B cell (primary cell): ENCODE measurements at regions not wholly inside any gene's neighbourhood (a gene's known extent, or its start where the extent isn't known, plus 50 kb on each side); places are given as distances from the start of the nearest gene placed in this dataset.

Experiments
- ATAC-seq: fragments of 200-7000 bp; cut with Tn5 transposase; one replicate; pipeline ENCODE4 v1.10.0; 2021; ENCODE audit warnings: low read depth, mild to moderate bottlenecking, moderate number of reproducible peaks, moderate library complexity
- CTCF ChIA-PET: fragments of 350-600 bp; sonication (Branson Sonifier 250); formaldehyde crosslinking; loops from one replicate; lab custom pipeline; 2021; ENCODE audit warnings: antibody characterized with exemption, inconsistent platforms; lab: Charles Lee
- POLR2A ChIA-PET: fragments of 350-600 bp; sonication (Branson Sonifier 250); formaldehyde crosslinking; loops from one replicate; lab custom pipeline; 2021; ENCODE audit warnings: antibody characterized with exemption; lab: Charles Lee
- DNase-seq: peaks from one replicate; pipeline ENCODE4 v3.0.0; 2013
- H2AFZ ChIP-seq: 2 replicates; pipeline ENCODE4 v1.6.1; 2012; ENCODE audit warnings: mild to moderate bottlenecking, low read depth, low read length; ENCODE audit not compliant: insufficient read depth, poor library complexity, severe bottlenecking
- H3K27ac ChIP-seq, 2 donors: 1 replicate in 1 of 2; 2 replicates in 1 of 2; pipeline ENCODE4 v1.5.1; 2012 to 2013; ENCODE audit warnings: low read length in 2 of 2, mild to moderate bottlenecking in 2 of 2, moderate library complexity in 1 of 2
- H3K27me3 ChIP-seq, 4 experiments: fragments of 200-600 bp in 1 of 4; sonication (generic) in 1 of 4; replicated peaks in 1 of 4; 1 replicate in 2 of 4; 2 replicates in 2 of 4; pipeline versions ENCODE4 v1.6.1 to v1.7.0; 2013 to 2016; ENCODE audit warnings: low read length in 3 of 4, mild to moderate bottlenecking in 2 of 4, mixed read lengths in 1 of 4, moderate library complexity in 1 of 4; ENCODE audit not compliant: insufficient read depth in 4 of 4, control insufficient read depth in 3 of 4; ENCODE audit errors: control extremely low read depth in 1 of 4
- H3K36me3 ChIP-seq, 2 experiments: replicated peaks in 1 of 2; 1 replicate in 1 of 2; 2 replicates in 1 of 2; pipeline versions ENCODE4 v1.6.1 to v1.7.1; 2013; ENCODE audit warnings: low read length in 1 of 2; ENCODE audit not compliant: insufficient read depth in 2 of 2, control insufficient read depth in 1 of 2; ENCODE audit errors: control extremely low read depth in 1 of 2, extremely low read depth in 1 of 2
- H3K4me1 ChIP-seq, 2 donors: fragments of 200-600 bp in 1 of 2; sonication (generic) in 1 of 2; 1 replicate in 1 of 2; 2 replicates in 1 of 2; pipeline versions ENCODE4 v1.5.1 to v1.6.1; 2013 to 2017; ENCODE audit warnings: low read length in 2 of 2; ENCODE audit not compliant: control insufficient read depth in 2 of 2, insufficient read depth in 2 of 2
- H3K4me2 ChIP-seq: replicated peaks from 2 replicates; pipeline ENCODE3; 2012; ENCODE audit warnings: mild to moderate bottlenecking, low read depth, low read length; ENCODE audit not compliant: poor library complexity, severe bottlenecking
- H3K4me3 ChIP-seq, 5 experiments: fragments of 200-600 bp in 1 of 5; sonication (generic) in 1 of 5; 1 replicate in 3 of 5; 2 replicates in 2 of 5; pipeline versions ENCODE4 v1.5.1 to v1.7.0; 2011 to 2016; ENCODE audit warnings: low read length in 4 of 5, mild to moderate bottlenecking in 4 of 5, low read depth in 2 of 5, control low read depth in 1 of 5, moderate library complexity in 1 of 5; ENCODE audit not compliant: insufficient read depth in 1 of 5; ENCODE audit errors: control extremely low read depth in 1 of 5, extremely low read depth in 1 of 5
- H3K79me2 ChIP-seq: fragments of 200-600 bp; sonication (generic); one replicate; pipeline ENCODE4 v1.6.0; 2016; ENCODE audit warnings: low read length; ENCODE audit not compliant: control insufficient read depth, insufficient read depth
- H3K9ac ChIP-seq: fragments of 200-600 bp; sonication (generic); 2 replicates; pipeline ENCODE4 v1.6.1; 2017; ENCODE audit warnings: mild to moderate bottlenecking, low read length, moderate library complexity
- H3K9me3 ChIP-seq, 3 donors: one replicate each; pipeline versions ENCODE4 v1.6.1 to v1.7.1; 2013; ENCODE audit warnings: low read length in 2 of 3; ENCODE audit not compliant: control insufficient read depth in 2 of 3, insufficient read depth in 1 of 3; ENCODE audit errors: control extremely low read depth in 1 of 3
- H4K20me1 ChIP-seq: 2 replicates; pipeline ENCODE4 v1.6.0; 2012; ENCODE audit warnings: mild to moderate bottlenecking, low read length; ENCODE audit not compliant: insufficient read depth, control insufficient read depth, poor library complexity, severe bottlenecking
- H3K27ac Mint-ChIP-seq: one replicate; pipeline ENCODE4 v1.8.0; 2021; ENCODE audit warnings: mixed read lengths
- H3K27me3 Mint-ChIP-seq: one replicate; pipeline ENCODE4 v1.8.0; 2021; ENCODE audit warnings: mixed read lengths
- H3K4me1 Mint-ChIP-seq: one replicate; pipeline ENCODE4 v1.8.0; 2021; ENCODE audit warnings: mixed read lengths
- H3K4me3 Mint-ChIP-seq: one replicate; pipeline ENCODE4 v1.8.0; 2021; ENCODE audit warnings: mixed read lengths
- H3K9me3 Mint-ChIP-seq: one replicate; pipeline ENCODE4 v1.8.0; 2022; ENCODE audit warnings: mixed read lengths; ENCODE audit not compliant: insufficient read depth
- EZH2 ChIP-seq: IDR thresholded peaks from 2 replicates; pipeline ENCODE4 v1.6.1; 2012; ENCODE audit warnings: borderline replicate concordance, low read depth, mild to moderate bottlenecking, moderate library complexity, low read length; ENCODE audit not compliant: insufficient read depth, poor library complexity, severe bottlenecking
- WGBS: methylation state at CpG from one replicate; pipeline ENCODE4 v1.1.5; 2013; ENCODE audit warnings: missing lambda C conversion rate; ENCODE audit not compliant: insufficient coverage; 5-methylcytosine and 5-hydroxymethylcytosine counted together
- intact Hi-C: fragments of 100-400 bp; cut with micrococcal nuclease; formaldehyde crosslinking; loops from one replicate; pipeline ENCODE4 v1.10.0; 2022
- TF ChIP-seq, protein P1 (sequence below): fragments of 200-600 bp; IDR thresholded peaks from one replicate; pipeline ENCODE4 v1.8.0; 2022; ENCODE audit warnings: antibody characterized with exemption, mild to moderate bottlenecking

- POLR2A ChIA-PET, result no interaction called here
- WGBS, result 87% methylated on average over 2 of the region's 4 CpGs
- Histone ChIP-seq H3K79me2 (no peaks in the 10 kb centered on the region), H3K4me3 (no peak overlapping the region), H3K27ac (no peak overlapping the region), H3K9me3 (no peaks in the 10 kb centered on the region), H4K20me1 (no peaks in the 10 kb centered on the region), H3K9ac (no peak overlapping the region), H3K36me3 (no peaks in the 10 kb centered on the region), H2AFZ (no peak overlapping the region), H3K4me2 (no peak overlapping the region), H3K27me3 (peaks cover 0 to 10% (median 0%) of the 10 kb centered on the region in 4 experiments), H3K4me1 (no peaks in the 10 kb centered on the region)
- no peak overlapping the region for H3K4me3 Mint-ChIP-seq
- TF ChIP-seq, protein P1, sequence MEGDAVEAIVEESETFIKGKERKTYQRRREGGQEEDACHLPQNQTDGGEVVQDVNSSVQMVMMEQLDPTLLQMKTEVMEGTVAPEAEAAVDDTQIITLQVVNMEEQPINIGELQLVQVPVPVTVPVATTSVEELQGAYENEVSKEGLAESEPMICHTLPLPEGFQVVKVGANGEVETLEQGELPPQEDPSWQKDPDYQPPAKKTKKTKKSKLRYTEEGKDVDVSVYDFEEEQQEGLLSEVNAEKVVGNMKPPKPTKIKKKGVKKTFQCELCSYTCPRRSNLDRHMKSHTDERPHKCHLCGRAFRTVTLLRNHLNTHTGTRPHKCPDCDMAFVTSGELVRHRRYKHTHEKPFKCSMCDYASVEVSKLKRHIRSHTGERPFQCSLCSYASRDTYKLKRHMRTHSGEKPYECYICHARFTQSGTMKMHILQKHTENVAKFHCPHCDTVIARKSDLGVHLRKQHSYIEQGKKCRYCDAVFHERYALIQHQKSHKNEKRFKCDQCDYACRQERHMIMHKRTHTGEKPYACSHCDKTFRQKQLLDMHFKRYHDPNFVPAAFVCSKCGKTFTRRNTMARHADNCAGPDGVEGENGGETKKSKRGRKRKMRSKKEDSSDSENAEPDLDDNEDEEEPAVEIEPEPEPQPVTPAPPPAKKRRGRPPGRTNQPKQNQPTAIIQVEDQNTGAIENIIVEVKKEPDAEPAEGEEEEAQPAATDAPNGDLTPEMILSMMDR, result no peak
- no peak for TF ChIP-seq EZH2
- DNase-seq (no peak), ATAC-seq (no peak)
- peaks cover 18% of the 10 kb centered on the region for H3K27me3 Mint-ChIP-seq
- no peak overlapping the region for H3K27ac Mint-ChIP-seq
- CTCF ChIA-PET, result no interaction called here
- H3K9me3 Mint-ChIP-seq, result no peaks in the 10 kb centered on the region
- intact Hi-C loops, result no loop called here
- H3K4me1 Mint-ChIP-seq, result no peaks in the 10 kb centered on the region
Measured at GRCh38 chr14:61129168-61129745, 148.2 kb downstream of the SLC38A6 start.

DNA sequence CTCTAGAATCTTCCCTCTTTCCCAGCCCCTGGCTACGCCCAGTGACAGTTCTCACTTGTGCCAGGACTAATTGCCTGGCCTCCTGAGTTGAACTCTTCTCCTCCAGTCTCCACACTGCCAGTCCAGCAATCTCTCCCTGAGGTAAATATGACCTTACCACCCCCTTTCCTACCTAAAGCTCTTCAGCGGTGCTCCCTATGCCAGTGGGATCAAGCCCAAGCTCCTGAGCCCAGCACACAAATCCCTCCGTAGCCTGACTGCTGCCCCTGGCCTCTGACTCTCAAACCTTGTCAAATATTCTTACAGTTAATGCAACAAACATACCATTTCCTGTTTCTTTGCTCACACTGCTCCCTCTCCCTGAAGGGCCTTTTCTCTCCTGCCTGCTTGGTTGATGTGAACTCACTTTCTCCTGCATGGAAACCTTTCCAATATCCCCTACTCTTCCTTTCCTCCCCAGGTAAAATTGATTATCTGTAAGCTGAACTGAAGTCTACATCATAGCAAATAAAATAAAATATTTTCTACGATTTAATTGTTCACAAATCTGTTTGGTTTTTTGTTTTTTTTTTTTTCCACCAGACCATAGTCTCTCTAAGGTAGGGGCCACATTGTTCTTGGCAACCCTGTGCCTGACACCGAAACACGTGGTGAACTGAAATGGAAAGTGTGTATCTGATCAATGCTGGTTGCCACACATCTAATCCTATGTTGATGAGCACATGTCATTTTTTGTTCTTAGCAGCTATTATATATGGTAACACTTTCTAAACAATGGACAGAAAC, 147.5 kb downstream of the SLC38A6 start:
- no peak for TF ChIP-seq EZH2
- TF ChIP-seq, protein P1, result no peak
- Mint-ChIP-seq H3K9me3 (no peaks in the 10 kb centered on the region), H3K27me3 (peaks cover 18% of the 10 kb centered on the region), H3K4me1 (no peaks in the 10 kb centered on the region), H3K4me3 (no peak overlapping the region), H3K27ac (no peak overlapping the region)
- H2AFZ ChIP-seq, result no peak overlapping the region
- no peak overlapping the region for H3K4me3 ChIP-seq
- H3K79me2 ChIP-seq, result no peaks in the 10 kb centered on the region
- no peaks in the 10 kb centered on the region for H3K4me1 ChIP-seq
- no peaks in the 10 kb centered on the region for H4K20me1 ChIP-seq
- CTCF ChIA-PET, result interaction anchor here (0.6 kb wide), 1 partner anchor 579 kb away, joined by 3 read pairs; no protein-coding TSS in a partner anchor
- H3K36me3 ChIP-seq, result no peaks in the 10 kb centered on the region
- no peak for DNase-seq
- H3K4me2 ChIP-seq, result no peak overlapping the region
- intact Hi-C loops, result no loop called here
- peaks cover 0 to 10% (median 0%) of the 10 kb centered on the region in 4 experiments for H3K27me3 ChIP-seq
- no peak for ATAC-seq
- WGBS, result 90% methylated on average over 3 of the region's 6 CpGs
- POLR2A ChIA-PET, result no interaction called here
- no peaks in the 10 kb centered on the region for H3K9me3 ChIP-seq
- no peak overlapping the region for H3K27ac ChIP-seq
- no peak overlapping the region for H3K9ac ChIP-seq
